GM21619 (cell line): ENCODE measurements at regions not wholly inside any gene's neighbourhood (a gene's known extent, or its start where the extent isn't known, plus 50 kb on each side); places are given as distances from the start of the nearest gene placed in this dataset.
"Not testable (repeated sequence)": the region's sequence is repeated elsewhere in the genome, so short reads cannot be mapped to it uniquely, and the experiment has no call there.

Source experiments
- ATAC-seq: cut with Tn5 transposase; IDR thresholded peaks from one replicate; pipeline ENCODE4 v1.9.1; 2021; ENCODE audit not compliant: unreplicated experiment

DNA sequence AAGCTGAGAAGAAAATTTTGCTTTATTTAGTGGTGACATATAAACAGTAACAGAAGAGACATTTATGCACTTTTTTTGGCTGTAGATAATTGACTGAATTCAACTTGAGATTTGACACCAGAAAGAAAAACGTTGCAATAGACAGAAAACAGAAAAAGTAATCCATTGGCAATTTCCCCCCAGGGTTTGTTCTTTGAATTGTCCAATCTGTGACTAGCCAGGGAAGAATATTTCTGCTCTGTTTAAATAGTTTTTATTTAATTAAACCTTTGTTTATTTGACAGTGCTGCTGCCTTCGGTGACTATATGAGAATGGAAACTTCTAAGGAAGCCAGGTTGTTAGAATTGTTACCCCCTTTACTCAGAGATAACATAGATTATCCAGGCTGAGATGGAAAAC is 210.6 kb downstream of the DEPDC1B start:
- ATAC-seq: no peak

DNA sequence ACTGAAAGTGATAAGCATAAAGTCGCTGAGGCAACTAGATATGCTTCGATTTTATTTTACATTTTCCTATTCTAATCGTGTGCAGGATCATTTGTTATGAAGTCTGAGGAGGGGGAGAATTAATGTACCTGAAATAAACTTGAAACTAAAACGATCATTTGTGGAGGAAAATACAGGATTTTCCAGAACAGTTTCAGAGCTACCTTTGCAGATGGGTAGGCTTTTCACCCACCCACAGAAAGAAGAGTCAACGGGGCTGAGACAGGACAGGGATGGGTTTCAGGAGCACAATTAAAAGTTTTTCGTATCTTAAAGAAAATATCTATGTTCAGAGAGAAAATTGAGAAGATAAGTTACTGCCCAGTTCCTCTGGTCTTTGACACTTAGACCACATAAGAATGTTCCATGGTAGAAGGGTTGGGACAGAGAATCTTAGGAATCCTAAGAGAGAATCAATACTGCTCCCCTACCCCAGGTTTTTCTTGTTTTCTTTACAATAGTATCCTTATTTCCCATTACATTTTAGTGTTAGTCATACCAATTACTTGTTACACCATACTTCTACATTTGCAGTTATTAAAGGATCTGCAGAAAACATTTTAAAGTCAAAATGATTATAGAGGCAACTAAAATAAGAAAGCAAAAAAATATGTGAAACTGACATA is 211.4 kb downstream of the DEPDC1B start:
- no peak for ATAC-seq

DNA sequence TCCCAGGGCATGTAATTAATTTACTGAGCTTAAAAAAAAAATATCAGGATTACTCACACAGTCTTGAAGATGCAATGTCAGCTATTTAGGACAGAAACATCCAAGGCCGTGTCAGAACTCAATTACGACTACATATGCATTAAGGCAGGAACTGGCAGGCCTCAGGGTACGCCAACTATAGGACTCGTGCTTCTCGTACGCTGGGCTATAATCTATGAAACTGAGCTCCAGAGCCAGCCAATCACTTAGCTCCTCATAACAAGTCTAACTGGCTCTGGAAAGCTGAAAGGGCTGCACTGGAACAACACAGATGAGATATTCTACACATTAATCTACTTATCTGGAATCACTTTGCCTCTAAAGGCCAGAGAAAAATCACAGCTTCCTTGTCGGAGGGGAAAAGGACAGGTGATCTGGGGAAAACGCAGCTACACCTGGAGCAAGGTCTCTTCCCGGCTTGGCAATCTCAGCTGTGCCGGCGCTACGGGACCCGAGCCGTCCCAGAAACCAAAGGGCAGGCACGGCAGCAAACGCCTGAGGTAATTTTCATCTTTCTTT is 212.0 kb downstream of the DEPDC1B start:
- ATAC-seq: no peak

GRCh38 chr5:60487476-60487875 is 212.5 kb downstream of the DEPDC1B start:
- no peak for ATAC-seq

- ATAC-seq: no peak
These were observed 214.6 kb downstream of the DEPDC1B start for GRCh38 chr5:60485361-60485760.

DNA sequence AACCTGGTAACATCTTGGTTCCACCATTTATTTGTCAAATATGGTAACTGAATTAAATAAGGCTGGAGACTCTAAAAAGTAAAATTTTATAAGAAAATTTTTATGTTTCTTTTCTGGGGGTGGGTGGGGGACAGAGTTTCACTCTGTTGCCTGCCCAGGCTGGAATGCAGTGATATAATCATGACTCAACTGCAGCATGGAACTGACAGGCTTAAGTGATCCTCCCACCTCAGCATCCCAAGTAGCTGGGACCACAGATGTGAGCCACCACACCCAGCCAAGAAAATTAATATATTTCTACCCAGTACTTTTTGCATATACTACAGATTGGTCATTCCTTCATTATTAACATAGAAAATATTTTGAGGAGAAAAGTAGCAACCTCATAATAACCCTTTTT is 216.9 kb downstream of the DEPDC1B start:
- no peak for ATAC-seq

DNA sequence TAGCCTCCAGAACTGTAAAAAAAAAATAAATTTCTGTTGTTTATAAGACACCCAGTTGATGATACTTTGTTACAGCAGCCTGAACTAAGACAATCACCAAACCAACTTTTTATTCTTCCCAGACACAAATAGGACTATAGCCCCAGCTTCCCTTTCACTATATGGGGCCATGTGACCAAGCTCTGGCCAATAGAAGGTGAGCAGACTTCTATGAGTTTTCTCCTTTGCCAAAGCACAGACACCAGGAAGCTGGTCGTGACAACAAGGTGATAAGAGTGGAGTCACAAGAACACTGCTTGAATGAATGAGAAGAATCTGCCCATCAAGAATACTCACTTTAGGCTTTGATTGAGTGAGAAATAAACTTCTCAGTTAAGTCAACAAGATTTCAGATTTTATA is 217.7 kb downstream of the DEPDC1B start:
- ATAC-seq: no peak

DNA sequence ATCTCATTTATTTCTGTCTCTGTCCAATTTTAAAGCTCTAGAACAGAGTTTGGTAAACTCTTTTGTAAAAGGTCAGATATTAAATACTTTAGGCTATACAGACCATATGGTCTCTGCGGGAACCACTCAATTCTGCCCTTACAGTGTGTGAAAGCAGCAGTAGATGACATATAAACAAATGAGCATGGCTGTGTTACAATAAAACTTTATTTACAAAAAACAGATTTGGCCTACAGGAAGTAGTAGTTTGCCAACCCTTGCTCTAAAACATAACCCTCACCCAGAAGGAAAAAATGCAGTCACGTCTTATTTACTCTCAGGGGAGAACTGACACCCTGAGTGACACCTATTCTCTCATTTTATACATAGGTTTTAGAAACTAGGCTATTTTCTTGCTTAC is 220.4 kb downstream of the DEPDC1B start:
- no peak for ATAC-seq

- ATAC-seq: no peak
These were observed 222.1 kb downstream of the DEPDC1B start for GRCh38 chr5:60477849-60478248.

DNA sequence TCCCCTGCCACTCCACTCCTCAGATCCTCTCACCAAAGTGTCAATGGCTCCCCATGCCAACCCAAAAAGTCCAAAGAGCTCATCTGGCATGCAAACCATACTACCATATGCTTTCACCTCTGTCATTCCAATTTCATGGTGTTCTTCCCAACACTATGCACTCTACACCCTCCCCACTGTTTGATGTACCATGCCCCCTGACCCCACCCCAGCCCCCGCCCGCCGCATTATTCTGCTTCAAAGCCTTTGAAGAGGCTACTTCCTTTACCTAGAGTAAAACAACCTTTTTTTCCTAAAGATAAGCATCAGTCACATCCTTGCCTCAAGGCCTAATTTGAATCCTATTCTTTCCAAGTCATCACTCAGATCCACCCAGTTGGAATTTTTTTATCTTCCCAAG is 226.3 kb downstream of the DEPDC1B start:
- no peak for ATAC-seq

DNA sequence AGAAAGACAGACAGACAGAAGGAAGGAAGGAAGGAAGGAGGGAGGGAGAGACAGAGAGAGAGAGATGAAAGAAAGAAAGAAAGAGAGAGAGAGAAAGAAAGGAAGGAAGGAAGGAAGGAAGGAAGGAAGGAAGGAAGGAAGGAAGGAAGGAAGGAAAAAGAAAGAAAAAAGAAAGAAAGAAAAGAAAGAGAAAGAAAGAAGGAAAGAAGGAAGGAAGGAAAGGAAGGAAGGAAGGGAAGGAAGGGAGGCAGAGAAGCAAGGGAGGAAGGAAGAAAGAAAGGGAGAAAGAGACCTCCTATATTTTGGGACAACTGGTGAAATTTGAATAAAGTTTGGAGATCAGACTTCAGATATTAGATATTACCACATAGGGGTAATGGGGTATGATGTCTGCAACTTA is 226.9 kb downstream of the DEPDC1B start:
- ATAC-seq: not testable (repeated sequence)

DNA sequence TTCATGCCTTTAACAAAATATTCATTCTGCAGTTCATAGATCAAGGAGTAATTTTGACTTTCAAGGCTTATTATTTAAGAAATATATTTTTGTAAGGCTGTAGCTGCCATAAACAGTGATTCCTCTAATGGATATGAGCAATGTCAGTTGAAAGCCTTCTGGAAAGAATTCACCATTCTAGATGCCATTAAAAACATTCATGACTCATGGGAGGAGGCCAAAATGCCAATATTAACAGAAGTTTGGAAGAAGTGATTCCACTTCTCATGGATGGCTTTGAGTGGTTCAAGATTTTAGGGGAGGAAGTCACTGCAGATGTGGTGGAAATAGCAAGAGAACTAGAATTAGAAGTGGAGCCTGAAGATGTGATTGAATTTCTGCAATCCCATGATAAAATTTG is 229.1 kb downstream of the DEPDC1B start:
- no peak for ATAC-seq

DNA sequence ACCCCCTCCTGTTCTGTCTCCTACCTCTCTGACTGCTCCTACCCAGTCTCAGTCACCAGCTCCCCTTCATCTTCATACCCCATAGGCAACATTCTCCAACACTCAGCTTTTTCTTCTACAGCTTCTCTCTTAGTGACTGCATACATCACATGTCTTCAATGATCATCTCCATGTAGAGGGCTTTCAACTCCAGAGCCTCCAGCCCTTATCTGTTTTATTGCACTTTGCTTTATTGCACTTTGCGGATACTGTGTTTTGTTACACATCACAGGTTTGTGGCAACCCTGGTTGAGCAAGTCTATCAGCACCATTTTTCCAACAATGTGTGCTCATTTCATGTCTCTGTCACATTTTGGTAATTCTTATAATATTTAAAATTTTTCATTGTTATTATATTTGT is 230.7 kb downstream of the DEPDC1B start:
- ATAC-seq: no peak

DNA sequence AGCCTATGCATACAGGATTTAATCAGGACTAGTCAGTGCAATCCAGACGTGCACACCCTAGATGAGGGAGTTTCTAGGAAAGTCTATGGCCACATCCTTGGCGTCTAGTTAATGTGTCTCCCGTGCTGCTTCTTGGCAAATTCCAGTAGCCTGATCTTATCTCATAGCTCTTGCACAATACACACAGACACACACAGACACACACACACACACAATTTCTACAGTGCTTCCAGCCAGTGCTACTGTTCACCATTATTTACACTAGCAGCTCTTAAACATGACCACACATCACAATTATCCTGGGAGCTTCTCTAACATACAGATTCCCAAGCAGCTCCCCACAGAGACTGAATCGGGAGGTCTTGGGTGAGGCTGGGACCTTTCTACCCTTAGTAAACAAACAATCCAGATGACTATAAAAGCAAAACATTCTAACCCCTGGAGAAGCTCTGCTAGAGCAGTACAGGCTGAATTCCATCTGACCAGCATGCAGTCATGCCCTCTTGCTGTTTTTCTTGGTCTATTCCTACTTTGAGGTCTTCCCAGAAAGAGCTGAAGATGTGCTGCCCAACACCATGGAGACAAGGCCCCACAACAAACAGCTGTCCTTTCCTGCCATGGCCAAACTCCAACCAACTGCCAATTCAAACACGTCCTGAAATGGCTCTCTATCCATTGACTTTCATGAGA is 236.6 kb downstream of the DEPDC1B start:
- no peak for ATAC-seq

GRCh38 chr5:60458666-60459065 is 241.3 kb downstream of the DEPDC1B start:
- no peak for ATAC-seq

GRCh38 chr5:60457233-60457632 is 242.7 kb downstream of the DEPDC1B start:
- ATAC-seq: no peak

DNA sequence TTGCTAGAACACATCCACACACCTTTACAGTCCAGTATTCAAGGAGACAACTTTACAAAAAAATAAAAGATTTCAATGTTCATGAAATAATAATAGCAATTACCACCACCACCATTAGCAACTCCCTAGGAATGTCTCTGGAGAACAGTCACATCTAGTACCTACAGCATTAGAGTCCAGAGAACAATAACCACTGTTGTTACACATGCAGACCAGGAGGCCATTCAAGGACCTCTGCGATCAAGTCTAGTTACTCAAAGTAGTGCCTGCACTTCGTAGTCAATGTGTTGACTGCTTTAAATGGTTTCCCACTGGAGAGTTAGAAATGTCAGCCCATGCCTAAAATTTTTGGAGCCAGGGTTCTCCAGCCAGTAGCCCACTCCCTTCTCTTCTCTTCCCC is 244.4 kb downstream of the DEPDC1B start:
- ATAC-seq: no peak

DNA sequence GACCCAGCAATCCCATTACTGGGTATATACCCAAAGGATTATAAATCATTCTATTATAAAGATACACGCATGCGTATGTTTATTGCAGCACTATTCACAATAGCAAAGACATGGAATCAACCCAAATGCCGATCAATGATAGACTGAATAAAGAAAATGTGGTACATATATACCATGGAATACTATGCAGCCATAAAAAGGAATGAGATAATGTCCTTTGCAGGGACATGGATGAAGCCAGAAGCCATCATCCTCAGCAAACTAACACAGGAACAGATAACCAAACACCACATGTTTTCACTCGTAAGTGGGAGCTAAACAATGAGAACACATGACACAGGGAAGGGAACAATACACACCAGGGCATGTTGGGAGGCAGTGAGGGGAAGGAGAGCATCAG is 245.7 kb downstream of the DEPDC1B start:
- not testable (repeated sequence) for ATAC-seq

GRCh38 chr5:60453186-60453976 is 246.6 kb downstream of the DEPDC1B start:
- no peak for ATAC-seq

DNA sequence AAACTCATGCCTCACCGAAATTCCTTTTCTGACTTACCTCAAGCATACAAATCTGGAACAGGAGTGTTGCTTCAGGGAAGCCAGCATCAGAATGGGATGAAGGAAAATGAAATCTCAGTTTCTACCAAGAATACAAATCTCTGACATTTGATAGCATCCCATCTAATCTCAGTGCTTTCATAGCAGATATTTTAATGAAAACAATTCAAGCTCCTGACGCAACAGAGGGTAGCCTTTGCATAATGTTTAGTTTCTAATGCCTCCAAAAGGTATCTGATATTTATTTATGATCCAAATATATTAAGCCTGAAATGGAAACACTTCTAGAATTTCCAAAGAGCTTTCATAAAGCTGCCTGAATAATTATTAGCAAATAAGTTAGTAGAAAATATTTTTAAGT is 251.4 kb downstream of the DEPDC1B start:
- ATAC-seq: no peak

DNA sequence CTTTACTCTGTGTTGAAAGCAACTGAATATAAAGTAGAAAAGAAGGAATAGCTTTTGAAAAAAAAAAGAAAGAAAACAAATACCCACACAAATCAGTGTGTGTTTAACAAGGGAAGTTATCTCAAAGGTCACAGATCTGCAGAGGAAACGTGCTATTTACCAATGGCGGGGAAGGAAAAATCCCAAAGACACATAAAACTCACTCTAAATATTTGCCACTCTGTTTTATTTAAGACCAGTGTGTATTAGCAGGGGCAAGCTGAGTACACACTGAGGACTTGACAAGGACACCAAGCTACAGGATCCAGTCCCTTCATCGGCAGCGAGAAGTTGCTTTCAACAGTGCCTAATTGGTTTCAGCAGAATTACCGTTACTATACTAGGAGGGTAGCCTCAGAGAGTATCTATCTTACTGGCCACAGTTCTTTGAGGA is 252.5 kb downstream of the DEPDC1B start:
- ATAC-seq: no peak

- ATAC-seq: no peak
These were observed 253.0 kb downstream of the DEPDC1B start for GRCh38 chr5:60446917-60447316.
